SK-N-SH (cell line): ENCODE measurements at regions not wholly inside any gene's neighbourhood (a gene's known extent, or its start where the extent isn't known, plus 50 kb on each side); places are given as distances from the start of the nearest gene placed in this dataset.
A peak's percentile ranks its signal among the peaks of the same experiment; 100 is the strongest.

Source experiments
- CTCF ChIA-PET: fragments of 300-600, 350-600 bp; formaldehyde crosslinking; extraction: SDS; loops from one replicate; lab custom pipeline; 2021; lab: Yijun Ruan, JAX
- POLR2A ChIA-PET: fragments of 350-600 bp; sonication (Branson Sonifier 250); formaldehyde crosslinking; extraction: SDS; loops from one replicate; lab custom pipeline; 2020; ENCODE audit warnings: antibody characterized with exemption, inconsistent platforms; lab: Yijun Ruan, JAX
- DNase-seq: peaks from one replicate; pipeline ENCODE4 v3.0.0; 2012
- H2AFZ ChIP-seq: fragments of 200-600 bp; sonication (generic); 2 replicates; pipeline ENCODE4 v1.8.1; 2016; ENCODE audit warnings: antibody characterized with exemption, mild to moderate bottlenecking, low read depth
- H3F3A ChIP-seq: fragments of 200-600 bp; sonication (generic); replicated peaks from 2 replicates; pipeline ENCODE3; 2016; ENCODE audit warnings: antibody characterized with exemption, mild to moderate bottlenecking; ENCODE audit not compliant: insufficient read depth
- H3K27ac ChIP-seq, 2 experiments: fragments of 200-500 bp in 1 of 2; fragments of 200-600 bp in 1 of 2; sonication (Bioruptor generic) in 1 of 2; sonication (generic), shearing (Covaris generic) in 1 of 2; 2 replicates each; pipeline versions ENCODE4 v1.5.1 to v1.6.1; 2014 to 2016; ENCODE audit warnings: low read depth in 2 of 2, inconsistent platforms in 1 of 2, low read length in 1 of 2, mild to moderate bottlenecking in 1 of 2, mixed read lengths in 1 of 2
- H3K27me3 ChIP-seq: fragments of 200-600 bp; sonication (generic), shearing (Covaris generic); 2 replicates; pipeline ENCODE4 v1.6.1; 2016; ENCODE audit warnings: mixed run types; ENCODE audit not compliant: insufficient read depth
- H3K36me3 ChIP-seq, 2 experiments: fragments of 200-500 bp in 1 of 2; fragments of 200-600 bp in 1 of 2; sonication (Bioruptor generic) in 1 of 2; sonication (generic) in 1 of 2; replicated peaks in 1 of 2; 2 replicates each; pipeline versions ENCODE3 to v1.5.1; 2014 to 2016; ENCODE audit warnings: low read length in 1 of 2, mild to moderate bottlenecking in 1 of 2; ENCODE audit not compliant: insufficient read depth in 2 of 2, control insufficient read depth in 1 of 2
- H3K4me1 ChIP-seq, 2 experiments: fragments of 200-500 bp in 1 of 2; fragments of 200-600 bp in 1 of 2; sonication (Bioruptor generic) in 1 of 2; sonication (generic), shearing (Covaris generic) in 1 of 2; 2 replicates each; pipeline versions ENCODE4 v1.5.1 to v1.6.1; 2014 to 2016; ENCODE audit warnings: low read depth in 1 of 2, low read length in 1 of 2, mixed run types in 1 of 2; ENCODE audit not compliant: insufficient read depth in 2 of 2, control insufficient read depth in 1 of 2
- H3K4me2 ChIP-seq: fragments of 200-600 bp; sonication (generic), shearing (Covaris generic); 2 replicates; pipeline ENCODE4 v1.6.1; 2017; ENCODE audit warnings: mixed run types
- H3K4me3 ChIP-seq, 2 experiments: fragments of 200-500 bp in 1 of 2; fragments of 200-600 bp in 1 of 2; sonication (Bioruptor generic) in 1 of 2; sonication (generic), shearing (Covaris generic) in 1 of 2; 2 replicates each; pipeline versions ENCODE4 v1.5.1 to v1.8.1; 2014 to 2016; ENCODE audit warnings: low read depth in 2 of 2, inconsistent platforms in 1 of 2, low read length in 1 of 2, mild to moderate bottlenecking in 1 of 2, mixed read lengths in 1 of 2, moderate library complexity in 1 of 2
- H3K79me2 ChIP-seq: fragments of 200-600 bp; sonication (generic); 2 replicates; pipeline ENCODE4 v1.8.1; 2017; ENCODE audit warnings: mild to moderate bottlenecking; ENCODE audit not compliant: insufficient read depth
- H3K9ac ChIP-seq: fragments of 200-600 bp; sonication (generic); 2 replicates; pipeline ENCODE4 v1.6.1; 2017; ENCODE audit warnings: mixed run types
- H3K9me2 ChIP-seq: fragments of 200-600 bp; sonication (generic); 2 replicates; pipeline ENCODE4 v1.6.1; 2017; ENCODE audit warnings: mixed run types
- H3K9me3 ChIP-seq: fragments of 200-600 bp; sonication (generic); 2 replicates; pipeline ENCODE4 v1.6.1; 2017; ENCODE audit warnings: mixed run types, mild to moderate bottlenecking, moderate library complexity
- H4K20me1 ChIP-seq: fragments of 200-600 bp; sonication (generic); 2 replicates; pipeline ENCODE4 v1.6.1; 2017; ENCODE audit warnings: mild to moderate bottlenecking, mixed run types; ENCODE audit not compliant: insufficient read depth
- CHD2 ChIP-seq: fragments of 150-350 bp; IDR thresholded peaks from 2 replicates; pipeline ENCODE4 v1.6.1; 2018; ENCODE audit warnings: low read length; ENCODE audit not compliant: partially characterized antibody
- EP300 ChIP-seq, 2 experiments: IDR thresholded peaks; 2 replicates each; pipeline versions ENCODE4 v1.4.0 to v1.6.1; 2012; ENCODE audit warnings: borderline replicate concordance in 1 of 2, low read depth in 1 of 2, low read length in 1 of 2
- FOSL2 ChIP-seq: IDR thresholded peaks from 2 replicates; pipeline ENCODE4 v1.4.0; 2012; ENCODE audit warnings: low read depth, mild to moderate bottlenecking, moderate library complexity, borderline replicate concordance
- FOXJ3 ChIP-seq: sonication (generic); formaldehyde crosslinking; IDR thresholded peaks from 2 replicates; pipeline ENCODE4 v1.5.1; 2020; ENCODE audit warnings: mild to moderate bottlenecking, missing genetic modification reagents
- JUND ChIP-seq: IDR thresholded peaks from 2 replicates; pipeline ENCODE4 v1.4.0; 2012
- RFX5 ChIP-seq: IDR thresholded peaks from 2 replicates; pipeline ENCODE4 v1.6.1; 2012; ENCODE audit warnings: mild to moderate bottlenecking, improper control_type of control experiment, low read length
- TCF12 ChIP-seq: IDR thresholded peaks from 2 replicates; pipeline ENCODE4 v1.4.0; 2012
- TEAD4 ChIP-seq: IDR thresholded peaks from 2 replicates; pipeline ENCODE4 v1.4.0; 2012; ENCODE audit warnings: mild to moderate bottlenecking, borderline replicate concordance; ENCODE audit not compliant: insufficient read depth
- WGBS: methylation state at CpG from one replicate; pipeline ENCODE4 v1.1.6; 2017; ENCODE audit warnings: low lambda C conversion rate; 5-methylcytosine and 5-hydroxymethylcytosine counted together
- TF ChIP-seq, protein P1 (sequence below): IDR thresholded peaks from 2 replicates; pipeline ENCODE4; 2012
- TF ChIP-seq, protein P2 (sequence below): fragments of 150-350 bp; IDR thresholded peaks from 2 replicates; pipeline ENCODE4 v1.6.1; 2016; ENCODE audit warnings: mild to moderate bottlenecking, low read depth, low read length

DNA sequence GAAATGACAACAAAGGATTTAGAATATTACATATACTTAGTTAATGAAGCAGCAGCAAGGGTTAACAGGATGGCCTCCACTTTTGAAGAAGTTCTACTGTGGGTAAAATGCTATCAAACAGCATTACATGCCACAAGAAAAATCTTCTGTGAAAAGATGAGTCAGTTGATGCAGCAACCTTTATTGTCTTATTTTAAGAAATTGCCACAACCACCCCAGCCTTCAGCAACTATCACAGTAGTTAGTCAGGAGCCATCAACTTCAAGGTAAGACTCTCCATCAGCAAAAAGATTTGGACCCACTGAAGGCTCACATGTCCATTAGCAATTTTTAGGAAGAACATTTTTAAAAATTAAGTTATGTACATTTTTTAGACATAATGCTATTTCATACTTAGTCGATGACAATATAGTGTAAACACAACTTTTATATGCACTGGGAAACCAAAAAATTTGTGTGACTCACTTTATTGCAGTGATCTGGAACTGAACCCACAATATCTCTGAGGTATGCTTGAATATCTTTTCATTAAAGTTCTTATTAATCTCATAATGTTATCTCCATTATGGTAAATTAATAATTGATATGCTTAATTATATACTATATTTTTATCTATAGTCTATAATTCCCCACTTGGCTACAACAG, 81.2 kb downstream of the SPCS3 start:
- Histone ChIP-seq H3K79me2 (no peaks in the 10 kb centered on the region), H3K9ac (peak overlapping the region; percentile 6; the same call in 1 of the 2 replicates), H3K4me1 (no peaks in the 10 kb centered on the region), H3K27me3 (no peaks in the 10 kb centered on the region), H3K4me2 (peak overlapping the region; percentile 10; the same call in 1 of the 2 replicates), H4K20me1 (no peaks in the 10 kb centered on the region), H3K36me3 (peaks cover 0 to 3% of the 10 kb centered on the region in 2 experiments), H3K9me2 (no peaks in the 10 kb centered on the region), H3F3A (peaks cover 21% of the 10 kb centered on the region), H3K4me3 (no peak overlapping the region), H3K27ac (peak overlapping the region in 1 of 2 experiments; percentile 86; a peak in 3 of 4 replicates), H3K9me3 (no peaks in the 10 kb centered on the region), H2AFZ (no peak overlapping the region; the same call in 1 of the 2 replicates)
- POLR2A ChIA-PET: no interaction called here
- 0 out of 2 replicates have a peak, but pooled peaks have one; percentile 13 for TF ChIP-seq TCF12
- TF ChIP-seq, protein P1, sequence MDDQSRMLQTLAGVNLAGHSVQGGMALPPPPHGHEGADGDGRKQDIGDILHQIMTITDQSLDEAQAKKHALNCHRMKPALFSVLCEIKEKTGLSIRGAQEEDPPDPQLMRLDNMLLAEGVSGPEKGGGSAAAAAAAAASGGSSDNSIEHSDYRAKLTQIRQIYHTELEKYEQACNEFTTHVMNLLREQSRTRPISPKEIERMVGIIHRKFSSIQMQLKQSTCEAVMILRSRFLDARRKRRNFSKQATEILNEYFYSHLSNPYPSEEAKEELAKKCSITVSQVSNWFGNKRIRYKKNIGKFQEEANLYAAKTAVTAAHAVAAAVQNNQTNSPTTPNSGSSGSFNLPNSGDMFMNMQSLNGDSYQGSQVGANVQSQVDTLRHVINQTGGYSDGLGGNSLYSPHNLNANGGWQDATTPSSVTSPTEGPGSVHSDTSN: peak; percentile 44
- TF ChIP-seq JUND: peak; percentile 46
- no peak for TF ChIP-seq RFX5
- TF ChIP-seq FOXJ3: no peak
- TF ChIP-seq EP300 (IDR thresholded peaks at IDR 0.05; ENCODE audit: borderline replicate concordance in 1 of 2, low read depth in 1 of 2, low read length in 1 of 2): peak in 1 of 2 experiments; percentile 31; a peak in 1 of 4 replicates
- TF ChIP-seq FOSL2: peak; percentile 15; the same call in 1 of the 2 replicates
- TF ChIP-seq TEAD4: peak; percentile 48; the same call in 1 of the 2 replicates
- CTCF ChIA-PET: no interaction called here
- no peak for DNase-seq
- 0% methylated on average over 1 of the region's 1 CpG for WGBS

DNA sequence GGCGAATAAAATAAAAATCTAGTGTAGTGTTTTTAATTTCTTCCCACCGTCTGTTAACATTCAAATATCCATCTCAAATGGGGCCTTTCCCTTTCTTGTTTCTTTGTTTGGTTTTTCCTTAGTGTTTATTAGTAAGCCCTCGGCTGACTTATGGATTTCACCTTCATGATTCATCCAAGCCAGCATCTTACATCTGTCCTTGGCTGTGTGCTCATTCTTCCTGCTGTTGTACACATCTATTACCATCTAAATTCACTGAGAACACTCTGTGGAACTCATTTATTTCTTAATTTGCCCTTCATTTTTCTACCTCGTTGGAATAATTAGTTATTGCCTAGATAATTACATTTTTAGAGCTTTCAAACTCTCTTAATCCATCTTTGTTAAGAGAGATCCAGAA, 84.9 kb downstream of the SPCS3 start:
- CTCF ChIA-PET: interaction anchor here (0.7 kb wide), 1 partner anchor 458 kb away, joined by 3 read pairs; no protein-coding TSS in a partner anchor
- 12% methylated on average over 4 of the region's 4 CpGs for WGBS
- Histone ChIP-seq H3K27me3 (no peaks in the 10 kb centered on the region), H3K4me3 (no peak overlapping the region), H3K79me2 (no peaks in the 10 kb centered on the region), H3F3A (peaks cover 28% of the 10 kb centered on the region), H2AFZ (no peak overlapping the region), H4K20me1 (no peaks in the 10 kb centered on the region), H3K9ac (no peak overlapping the region), H3K4me2 (no peak overlapping the region), H3K9me3 (no peaks in the 10 kb centered on the region), H3K27ac (peak overlapping the region in 1 of 2 experiments; percentile 40; a peak in 1 of 4 replicates), H3K9me2 (no peaks in the 10 kb centered on the region), H3K4me1 (no peaks in the 10 kb centered on the region), H3K36me3 (peaks cover 0 to 3% of the 10 kb centered on the region in 2 experiments)
- POLR2A ChIA-PET: no interaction called here
- TF ChIP-seq FOSL2 (0 out of 2 replicates have a peak, but pooled peaks have one; percentile 30), CHD2 (no peak)
- TF ChIP-seq, protein P2, sequence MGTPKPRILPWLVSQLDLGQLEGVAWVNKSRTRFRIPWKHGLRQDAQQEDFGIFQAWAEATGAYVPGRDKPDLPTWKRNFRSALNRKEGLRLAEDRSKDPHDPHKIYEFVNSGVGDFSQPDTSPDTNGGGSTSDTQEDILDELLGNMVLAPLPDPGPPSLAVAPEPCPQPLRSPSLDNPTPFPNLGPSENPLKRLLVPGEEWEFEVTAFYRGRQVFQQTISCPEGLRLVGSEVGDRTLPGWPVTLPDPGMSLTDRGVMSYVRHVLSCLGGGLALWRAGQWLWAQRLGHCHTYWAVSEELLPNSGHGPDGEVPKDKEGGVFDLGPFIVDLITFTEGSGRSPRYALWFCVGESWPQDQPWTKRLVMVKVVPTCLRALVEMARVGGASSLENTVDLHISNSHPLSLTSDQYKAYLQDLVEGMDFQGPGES: no peak
- no peak for DNase-seq
